ENCODE measurements at regions not wholly inside any gene's neighbourhood (a gene's known extent, or its start where the extent isn't known, plus 50 kb on each side); places are given as distances from the start of the nearest gene placed in this dataset.
"Not testable (repeated sequence)": the region's sequence is repeated elsewhere in the genome, so short reads cannot be mapped to it uniquely, and the experiment has no call there.

DNA sequence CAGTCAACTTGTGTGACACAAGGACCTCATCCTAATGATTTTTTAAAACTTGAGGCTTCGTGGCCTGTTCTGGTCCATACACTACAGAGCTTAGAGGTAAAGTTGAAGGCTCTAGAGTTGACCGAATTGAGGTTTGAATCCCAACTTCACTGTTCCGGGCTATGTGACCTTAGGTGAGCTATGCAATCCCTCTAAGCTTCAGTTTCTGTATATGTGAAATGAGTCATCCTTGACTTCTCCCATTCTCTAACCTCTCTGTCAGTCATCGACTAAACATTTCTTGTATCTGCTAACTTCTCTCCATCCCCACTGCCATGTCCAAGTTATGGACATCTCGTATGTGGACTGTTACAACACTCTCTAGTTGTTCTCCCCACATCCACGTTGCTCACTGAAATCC lies 178.2 kb upstream of the TMEM45B start:
- DNase-seq (ENCODE audit: low spot score): no peak

- DNase-seq (ENCODE audit: low spot score): no peak
Measured at GRCh38 chr11:129637983-129638776, 177.5 kb upstream of the TMEM45B start.

- DNase-seq (ENCODE audit: low spot score): no peak
Measured at GRCh38 chr11:129639300-129639699, 176.3 kb upstream of the TMEM45B start.

- DNase-seq (ENCODE audit: low spot score): no peak
Measured at GRCh38 chr11:129640671-129641070, 175.0 kb upstream of the TMEM45B start.

GRCh38 chr11:129643031-129643721 lies 172.5 kb upstream of the TMEM45B start:
- no peak for DNase-seq (ENCODE audit: low spot score)

GRCh38 chr11:129644326-129644725 lies 171.3 kb upstream of the TMEM45B start:
- DNase-seq (ENCODE audit: low spot score): no peak

DNA sequence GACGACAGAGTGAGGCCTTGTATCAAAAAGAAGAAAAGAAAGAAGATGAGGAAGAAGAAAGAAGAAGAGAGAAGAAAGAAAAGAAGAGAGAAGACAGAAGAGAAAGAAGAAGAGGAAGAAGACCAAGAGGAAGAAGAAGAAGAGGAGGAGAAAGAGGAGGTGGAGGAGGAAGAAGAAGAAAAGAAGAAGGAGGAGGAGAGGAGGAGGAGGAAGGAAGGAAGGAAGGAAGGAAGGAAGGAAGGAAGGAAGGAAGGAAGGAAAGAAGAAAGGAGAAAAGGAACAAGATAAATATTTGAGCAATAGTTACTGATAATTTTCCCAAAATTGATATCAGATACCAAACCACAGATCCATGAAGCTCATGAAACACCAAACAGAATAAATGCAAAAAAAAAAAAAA lies 169.7 kb upstream of the TMEM45B start:
- DNase-seq (ENCODE audit: low spot score): no peak

DNA sequence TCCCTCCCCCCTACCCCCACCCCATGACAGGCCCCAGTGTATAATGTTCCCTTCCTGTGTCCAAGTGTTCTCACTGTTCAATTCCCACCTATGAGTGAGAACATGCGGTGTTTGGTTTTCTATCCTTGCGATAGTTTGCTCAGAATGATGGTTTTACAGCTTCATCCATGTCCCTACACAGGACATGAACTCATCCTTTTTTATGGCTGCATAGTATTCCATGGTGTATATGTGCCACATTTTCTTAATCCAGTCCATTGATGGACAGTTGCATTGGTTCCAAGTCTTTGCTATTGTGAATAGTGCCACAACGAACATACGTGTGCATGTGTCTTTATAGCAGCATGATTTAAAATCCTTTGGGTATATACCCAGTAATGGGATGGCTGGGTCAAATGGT lies 165.6 kb upstream of the TMEM45B start:
- not testable (repeated sequence) for DNase-seq (ENCODE audit: low spot score)

- DNase-seq (ENCODE audit: low spot score): no peak
Measured at GRCh38 chr11:129652835-129653234, 162.8 kb upstream of the TMEM45B start.

- DNase-seq (ENCODE audit: low spot score): no peak
Measured at GRCh38 chr11:129655247-129655832, 160.3 kb upstream of the TMEM45B start.

DNA sequence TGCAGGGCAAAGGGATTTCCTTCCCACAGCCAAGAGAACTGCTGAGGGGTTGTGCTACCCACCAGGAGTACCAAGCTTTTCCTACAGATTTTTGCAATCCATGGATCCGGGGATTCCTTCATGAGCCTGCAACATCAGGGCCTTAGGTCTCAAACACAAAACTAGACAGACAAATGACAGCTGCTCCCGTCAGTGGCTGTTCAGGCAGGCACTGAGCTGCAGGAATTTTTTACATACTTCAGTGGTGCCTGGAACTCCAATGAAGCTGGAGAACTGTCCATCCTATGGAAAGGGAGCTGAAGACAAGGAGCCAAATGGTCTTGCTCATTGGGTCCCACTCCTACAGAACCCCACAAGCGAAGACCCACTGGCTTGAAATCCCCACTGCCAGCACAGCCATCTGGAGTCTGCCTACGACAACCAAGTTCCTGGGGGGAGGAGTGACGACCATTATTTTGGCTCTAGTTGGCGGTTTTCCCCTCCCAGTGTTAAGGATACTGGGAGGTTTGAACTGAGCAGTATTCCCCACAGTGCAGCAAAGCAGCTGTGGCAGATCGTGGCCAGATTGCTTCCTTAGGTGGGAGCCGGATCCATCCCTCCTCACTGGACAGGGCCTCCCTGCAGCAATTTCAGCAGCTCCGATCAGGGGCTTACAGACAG lies 157.7 kb upstream of the TMEM45B start:
- no peak for DNase-seq (ENCODE audit: low spot score)

DNA sequence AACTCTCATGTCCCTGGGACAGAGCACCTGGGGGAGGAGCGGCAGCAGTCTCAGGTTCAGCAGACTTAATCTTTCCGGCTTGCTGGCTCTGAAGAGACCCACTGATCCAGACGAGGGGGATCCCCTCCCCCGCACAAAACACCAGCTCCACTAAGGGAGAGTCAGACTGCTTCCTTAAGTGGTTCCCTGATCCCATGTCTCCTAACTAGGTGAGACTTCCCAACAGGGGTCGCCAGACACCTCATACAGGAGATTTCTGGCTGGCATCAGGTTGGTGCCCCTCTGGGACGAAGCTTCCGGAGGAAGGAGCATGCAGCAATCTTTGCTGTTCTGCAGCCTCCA lies 157.2 kb upstream of the TMEM45B start:
- DNase-seq (ENCODE audit: low spot score): no peak

GRCh38 chr11:129680907-129681306 lies 134.7 kb upstream of the TMEM45B start:
- no peak for DNase-seq (ENCODE audit: low spot score)

DNA sequence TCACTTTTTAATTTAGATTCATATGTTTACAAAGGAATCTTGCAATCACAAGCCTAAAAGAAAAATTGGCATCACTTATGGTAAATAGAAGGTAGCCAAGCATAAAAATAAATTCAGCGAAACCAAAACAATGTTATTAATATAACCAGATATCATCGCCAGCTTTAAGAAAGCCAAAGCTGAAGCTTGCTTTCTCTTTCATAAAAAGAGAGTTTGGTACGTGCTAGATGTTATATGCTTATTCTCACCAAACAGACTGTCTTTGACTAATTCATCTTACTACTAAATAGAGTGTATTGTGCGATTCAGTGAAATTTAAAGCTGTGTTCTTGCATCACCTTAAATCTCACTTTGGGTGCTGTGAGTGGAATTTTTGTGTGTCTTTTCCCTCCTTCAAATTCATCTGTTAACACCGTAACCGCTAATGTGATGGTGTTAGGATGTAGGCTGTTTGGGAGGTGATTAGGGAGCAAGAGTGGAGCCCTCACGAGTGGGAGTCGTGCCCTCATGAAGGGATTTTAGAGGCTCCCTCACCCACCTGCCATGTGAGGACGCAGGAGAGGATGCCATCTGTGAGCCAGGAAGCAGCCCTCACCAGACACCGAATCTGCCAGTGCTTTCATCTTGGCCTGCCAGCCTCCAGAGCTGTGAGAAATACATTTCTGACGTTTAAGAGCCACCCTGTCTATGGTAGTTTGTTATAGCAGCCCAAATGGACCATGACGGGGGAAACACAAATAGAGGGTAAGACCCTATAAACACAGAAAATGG lies 134.1 kb upstream of the TMEM45B start:
- no peak for DNase-seq (ENCODE audit: low spot score)

DNA sequence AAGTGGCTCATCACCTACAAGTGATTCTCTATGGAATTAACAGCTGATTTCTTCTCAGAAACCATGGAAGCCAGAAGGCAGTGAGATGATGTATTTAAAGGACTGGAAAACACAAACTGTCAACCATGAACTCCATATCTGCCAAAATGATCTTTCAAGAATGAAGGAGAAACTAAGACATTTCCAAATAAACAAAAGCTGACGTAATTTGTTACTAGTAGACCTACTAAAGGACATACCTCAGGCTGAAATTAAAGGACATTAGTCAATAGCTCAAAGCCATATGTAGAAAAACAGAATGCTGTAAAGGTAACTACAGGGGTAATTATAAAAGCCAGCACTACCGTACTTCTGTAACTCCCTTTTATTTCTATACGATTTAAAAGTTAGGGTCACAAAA lies 129.4 kb upstream of the TMEM45B start:
- DNase-seq (ENCODE audit: low spot score): no peak

DNA sequence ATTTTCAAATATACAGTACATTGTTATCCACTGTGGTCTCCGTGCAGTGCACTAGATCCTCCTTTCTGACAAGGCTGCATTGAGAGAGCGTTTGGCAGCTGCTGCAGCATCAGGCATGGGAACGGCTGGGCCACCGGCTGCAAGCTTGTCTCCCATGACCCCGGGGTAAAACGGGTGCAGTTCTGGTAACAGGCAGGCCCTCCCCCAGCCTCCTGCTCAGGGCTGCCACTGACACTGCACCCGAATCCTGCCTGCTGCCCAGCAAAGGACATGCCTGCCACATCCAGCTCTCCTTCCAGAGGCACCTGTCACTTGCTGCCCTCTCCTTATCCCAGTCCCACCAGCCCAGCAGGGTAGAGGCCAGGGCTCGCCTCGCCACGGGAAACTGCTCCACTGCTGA lies 124.5 kb upstream of the TMEM45B start:
- no peak for DNase-seq (ENCODE audit: low spot score)

GRCh38 chr11:129694538-129694937 lies 121.1 kb upstream of the TMEM45B start:
- DNase-seq (ENCODE audit: low spot score): no peak

DNA sequence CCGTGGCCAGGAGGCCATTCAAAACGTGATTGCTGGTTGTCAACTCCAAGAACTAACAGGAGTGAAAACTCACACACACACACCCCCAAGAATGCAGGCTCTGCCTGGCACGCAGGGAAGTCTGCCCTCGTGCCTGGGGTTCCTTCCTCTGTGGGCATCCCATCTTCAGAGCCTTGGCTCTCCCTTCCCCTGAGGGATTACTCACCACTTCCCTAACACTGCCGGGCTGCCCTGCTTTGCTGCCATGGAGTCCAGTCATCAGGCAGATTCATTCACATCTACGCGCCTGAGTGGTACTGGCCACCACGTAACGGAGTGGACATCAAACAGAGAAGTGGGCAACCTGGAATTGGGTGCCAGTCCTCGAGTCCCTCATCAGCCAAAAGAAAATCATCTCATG lies 120.7 kb upstream of the TMEM45B start:
- no peak for DNase-seq (ENCODE audit: low spot score)

DNA sequence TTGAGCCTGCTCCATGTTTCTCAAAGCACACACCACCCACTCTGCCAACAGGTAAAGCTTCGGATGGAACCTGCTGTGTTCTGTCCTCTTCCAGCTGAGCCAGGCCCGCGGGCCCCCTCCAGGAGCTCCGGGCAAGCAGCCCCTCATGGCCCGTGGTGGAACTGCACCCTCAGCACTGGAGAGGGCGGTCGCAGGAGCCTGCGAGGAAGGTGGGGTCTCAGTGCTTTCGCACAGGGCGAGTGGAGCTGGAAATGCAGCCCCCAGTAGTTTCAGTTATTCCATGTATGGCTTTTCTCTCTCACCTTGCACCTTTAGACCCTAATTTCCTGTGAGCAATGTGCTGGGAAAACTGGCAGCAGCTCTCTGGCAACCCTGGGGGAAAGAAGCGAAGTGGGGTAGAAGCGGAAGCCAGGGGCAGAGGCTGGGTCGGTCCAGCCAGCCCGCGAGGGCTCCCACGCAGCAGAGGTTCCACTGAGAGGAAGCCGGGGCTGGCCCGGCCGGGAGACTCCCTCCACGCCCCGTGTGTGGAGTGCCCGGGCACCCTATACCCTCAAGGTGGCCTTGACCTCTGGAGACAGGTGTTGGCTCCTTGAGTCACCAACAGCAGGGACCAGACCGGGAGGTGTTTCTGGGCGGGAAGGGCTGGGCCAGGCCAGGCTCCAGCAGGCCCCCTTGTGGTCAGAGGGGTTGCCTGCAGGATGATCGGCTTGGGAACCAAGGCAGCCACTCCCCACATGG lies 119.9 kb upstream of the TMEM45B start:
- peak; percentile 32 for DNase-seq (ENCODE audit: low spot score)

GRCh38 chr11:129696309-129696989 lies 119.2 kb upstream of the TMEM45B start:
- no peak for DNase-seq (ENCODE audit: low spot score)

GRCh38 chr11:129698212-129698611 lies 117.4 kb upstream of the TMEM45B start:
- no peak for DNase-seq (ENCODE audit: low spot score)
